ENCODE measurements at regions not wholly inside any gene's neighbourhood (a gene's known extent, or its start where the extent isn't known, plus 50 kb on each side); places are given as distances from the start of the nearest gene placed in this dataset.

- H3K36me3 ChIP-seq (replicated peaks; ENCODE audit: control insufficient read depth, insufficient read depth, low read length), result no peaks in the 10 kb centered on the region
- H3K27me3 ChIP-seq (ENCODE audit: control insufficient read depth, insufficient read depth, low read length), result no peaks in the 10 kb centered on the region
- H3K4me3 ChIP-seq (ENCODE audit: insufficient read depth, low read depth, low read length), result no peak overlapping the region
- no peak for DNase-seq
These were observed 981.2 kb downstream of the SQOR start for GRCh38 chr15:46616033-46616432.

GRCh38 chr15:46617507-46617906 is 982.7 kb downstream of the SQOR start:
- DNase-seq, result no peak
- no peak overlapping the region for H3K4me3 ChIP-seq (ENCODE audit: insufficient read depth, low read depth, low read length)
- H3K27me3 ChIP-seq (ENCODE audit: control insufficient read depth, insufficient read depth, low read length), result no peaks in the 10 kb centered on the region
- H3K36me3 ChIP-seq (replicated peaks; ENCODE audit: control insufficient read depth, insufficient read depth, low read length), result no peaks in the 10 kb centered on the region

GRCh38 chr15:46618984-46619383 is 984.2 kb downstream of the SQOR start:
- Histone ChIP-seq H3K36me3 (replicated peaks; ENCODE audit: control insufficient read depth, insufficient read depth, low read length) (no peaks in the 10 kb centered on the region), H3K27me3 (ENCODE audit: control insufficient read depth, insufficient read depth, low read length) (no peaks in the 10 kb centered on the region), H3K4me3 (ENCODE audit: insufficient read depth, low read depth, low read length) (no peak overlapping the region)
- no peak for DNase-seq

- no peaks in the 10 kb centered on the region for H3K27me3 ChIP-seq (ENCODE audit: control insufficient read depth, insufficient read depth, low read length)
- DNase-seq, result no peak
These were observed 985.7 kb downstream of the SQOR start for GRCh38 chr15:46620392-46621013.

GRCh38 chr15:46622851-46623250 is 988.0 kb downstream of the SQOR start:
- H3K36me3 ChIP-seq (replicated peaks; ENCODE audit: control insufficient read depth, insufficient read depth, low read length), result no peaks in the 10 kb centered on the region
- DNase-seq, result no peak
- H3K4me3 ChIP-seq (ENCODE audit: insufficient read depth, low read depth, low read length), result no peak overlapping the region
- no peaks in the 10 kb centered on the region for H3K27me3 ChIP-seq (ENCODE audit: control insufficient read depth, insufficient read depth, low read length)

More at GRCh38 chr15:46620392-46621013, 985.7 kb downstream of the SQOR start:
- H3K36me3 ChIP-seq (replicated peaks; ENCODE audit: control insufficient read depth, insufficient read depth, low read length), result no peaks in the 10 kb centered on the region
- H3K4me3 ChIP-seq (ENCODE audit: insufficient read depth, low read depth, low read length), result no peak overlapping the region

- Histone ChIP-seq H3K36me3 (replicated peaks; ENCODE audit: control insufficient read depth, insufficient read depth, low read length) (no peaks in the 10 kb centered on the region), H3K27me3 (ENCODE audit: control insufficient read depth, insufficient read depth, low read length) (no peaks in the 10 kb centered on the region), H3K4me3 (ENCODE audit: insufficient read depth, low read depth, low read length) (no peak overlapping the region)
- peak; percentile 13 for DNase-seq
These were observed 1001.4 kb downstream of the SQOR start for GRCh38 chr15:46636206-46636605.

GRCh38 chr15:46644501-46645481 is 1010.0 kb downstream of the SQOR start:
- Histone ChIP-seq H3K27me3 (ENCODE audit: control insufficient read depth, insufficient read depth, low read length) (no peaks in the 10 kb centered on the region), H3K36me3 (replicated peaks; ENCODE audit: control insufficient read depth, insufficient read depth, low read length) (no peaks in the 10 kb centered on the region), H3K4me3 (ENCODE audit: insufficient read depth, low read depth, low read length) (no peak overlapping the region)
- no peak for DNase-seq

- Histone ChIP-seq H3K4me3 (ENCODE audit: insufficient read depth, low read depth, low read length) (no peak overlapping the region), H3K27me3 (ENCODE audit: control insufficient read depth, insufficient read depth, low read length) (no peaks in the 10 kb centered on the region), H3K36me3 (replicated peaks; ENCODE audit: control insufficient read depth, insufficient read depth, low read length) (no peaks in the 10 kb centered on the region)
- DNase-seq, result no peak
These were observed 1011.7 kb downstream of the SQOR start for GRCh38 chr15:46646490-46646889.

- Histone ChIP-seq H3K27me3 (ENCODE audit: control insufficient read depth, insufficient read depth, low read length) (no peaks in the 10 kb centered on the region), H3K4me3 (ENCODE audit: insufficient read depth, low read depth, low read length) (no peak overlapping the region), H3K36me3 (replicated peaks; ENCODE audit: control insufficient read depth, insufficient read depth, low read length) (no peaks in the 10 kb centered on the region)
- DNase-seq, result no peak
These were observed 1012.2 kb downstream of the SQOR start for GRCh38 chr15:46647046-46647445.

GRCh38 chr15:46652266-46652665 is 1017.4 kb downstream of the SQOR start:
- Histone ChIP-seq H3K36me3 (replicated peaks; ENCODE audit: control insufficient read depth, insufficient read depth, low read length) (no peaks in the 10 kb centered on the region), H3K4me3 (ENCODE audit: insufficient read depth, low read depth, low read length) (no peak overlapping the region), H3K27me3 (ENCODE audit: control insufficient read depth, insufficient read depth, low read length) (no peaks in the 10 kb centered on the region)
- no peak for DNase-seq

- no peak overlapping the region for H3K4me3 ChIP-seq (ENCODE audit: insufficient read depth, low read depth, low read length)
- no peak for DNase-seq
- H3K27me3 ChIP-seq (ENCODE audit: control insufficient read depth, insufficient read depth, low read length), result no peaks in the 10 kb centered on the region
- no peaks in the 10 kb centered on the region for H3K36me3 ChIP-seq (replicated peaks; ENCODE audit: control insufficient read depth, insufficient read depth, low read length)
These were observed 1020.2 kb downstream of the SQOR start for GRCh38 chr15:46654993-46655392.

- Histone ChIP-seq H3K36me3 (replicated peaks; ENCODE audit: control insufficient read depth, insufficient read depth, low read length) (no peaks in the 10 kb centered on the region), H3K4me3 (ENCODE audit: insufficient read depth, low read depth, low read length) (no peak overlapping the region), H3K27me3 (ENCODE audit: control insufficient read depth, insufficient read depth, low read length) (no peaks in the 10 kb centered on the region)
- no peak for DNase-seq
These were observed 1025.4 kb downstream of the SQOR start for GRCh38 chr15:46660096-46660842.

GRCh38 chr15:46670258-46670657 is 1035.4 kb downstream of the SQOR start:
- Histone ChIP-seq H3K4me3 (ENCODE audit: insufficient read depth, low read depth, low read length) (no peak overlapping the region), H3K27me3 (ENCODE audit: control insufficient read depth, insufficient read depth, low read length) (no peaks in the 10 kb centered on the region), H3K36me3 (replicated peaks; ENCODE audit: control insufficient read depth, insufficient read depth, low read length) (no peaks in the 10 kb centered on the region)
- DNase-seq, result no peak

GRCh38 chr15:46671336-46671735 is 1036.5 kb downstream of the SQOR start:
- H3K27me3 ChIP-seq (ENCODE audit: control insufficient read depth, insufficient read depth, low read length), result no peaks in the 10 kb centered on the region
- DNase-seq, result no peak
- no peak overlapping the region for H3K4me3 ChIP-seq (ENCODE audit: insufficient read depth, low read depth, low read length)
- H3K36me3 ChIP-seq (replicated peaks; ENCODE audit: control insufficient read depth, insufficient read depth, low read length), result no peaks in the 10 kb centered on the region

All from H7 (cell line).